ENCODE measurements at regions not wholly inside any gene's neighbourhood (a gene's known extent, or its start where the extent isn't known, plus 50 kb on each side); places are given as distances from the start of the nearest gene placed in this dataset.

GRCh38 chr11:28529046-28529445 is 420.9 kb downstream of the METTL15 start:
- no peak overlapping the region for H3K27ac ChIP-seq (replicated peaks)
- no peaks in the 10 kb centered on the region for H3K27me3 ChIP-seq (ENCODE audit: insufficient read depth, poor library complexity, severe bottlenecking)
- no peak for DNase-seq (ENCODE audit: low read depth in 1 of 2, low spot score in 1 of 2)
- TF ChIP-seq GABPA (IDR thresholded peaks at IDR 0.05; ENCODE audit: low read depth) (no peak), REST (IDR thresholded peaks at IDR 0.05; ENCODE audit: insufficient replicate concordance, low read depth) (no peak), CTCF (IDR thresholded peaks at IDR 0.05; ENCODE audit: insufficient read depth, low read length) (no peak), POLR2AphosphoS5 (IDR thresholded peaks at IDR 0.05; ENCODE audit: low read depth) (no peak), SPI1 (IDR thresholded peaks at IDR 0.05; ENCODE audit: borderline replicate concordance, low read depth) (no peak)
- H3K4me3 ChIP-seq (replicated peaks; ENCODE audit: insufficient read depth, low read length) = no peak overlapping the region

- no peak overlapping the region for H3K4me3 ChIP-seq (replicated peaks; ENCODE audit: insufficient read depth, low read length)
- no peak for DNase-seq (ENCODE audit: low read depth in 1 of 2, low spot score in 1 of 2)
- TF ChIP-seq CTCF (IDR thresholded peaks at IDR 0.05; ENCODE audit: insufficient read depth, low read length) = no peak
- TF ChIP-seq GABPA (IDR thresholded peaks at IDR 0.05; ENCODE audit: low read depth) = no peak
- no peak for TF ChIP-seq POLR2AphosphoS5 (IDR thresholded peaks at IDR 0.05; ENCODE audit: low read depth)
- no peak for TF ChIP-seq REST (IDR thresholded peaks at IDR 0.05; ENCODE audit: insufficient replicate concordance, low read depth)
- no peak for TF ChIP-seq SPI1 (IDR thresholded peaks at IDR 0.05; ENCODE audit: borderline replicate concordance, low read depth)
- H3K27me3 ChIP-seq (ENCODE audit: insufficient read depth, poor library complexity, severe bottlenecking) = no peaks in the 10 kb centered on the region
- H3K27ac ChIP-seq (replicated peaks) = no peak overlapping the region
These were observed 420.0 kb downstream of the METTL15 start for GRCh38 chr11:28528217-28528616.

GRCh38 chr11:28526406-28526751 is 418.2 kb downstream of the METTL15 start:
- no peak for TF ChIP-seq POLR2AphosphoS5 (IDR thresholded peaks at IDR 0.05; ENCODE audit: low read depth)
- TF ChIP-seq REST (IDR thresholded peaks at IDR 0.05; ENCODE audit: insufficient replicate concordance, low read depth) = no peak
- no peak for TF ChIP-seq GABPA (IDR thresholded peaks at IDR 0.05; ENCODE audit: low read depth)
- Histone ChIP-seq H3K27me3 (ENCODE audit: insufficient read depth, poor library complexity, severe bottlenecking) (no peaks in the 10 kb centered on the region), H3K4me3 (replicated peaks; ENCODE audit: insufficient read depth, low read length) (no peak overlapping the region), H3K27ac (replicated peaks) (no peak overlapping the region)
- no peak for DNase-seq (ENCODE audit: low read depth in 1 of 2, low spot score in 1 of 2)

Data from HL-60 (cell line).